Amygdala (tissue), 56 donors: ENCODE measurements at regions not wholly inside any gene's neighbourhood (a gene's known extent, or its start where the extent isn't known, plus 50 kb on each side); places are given as distances from the start of the nearest gene placed in this dataset.
A peak's percentile ranks its signal among the peaks of the same experiment; 100 is the strongest.
"Not testable (repeated sequence)": the region's sequence is repeated elsewhere in the genome, so short reads cannot be mapped to it uniquely, and the experiment has no call there.

ENCODE experiments used
- DNase-seq, 56 donors: peaks; one replicate each; lab custom pipeline; 2025; lab: John Stamatoyannopoulos, UW

DNA sequence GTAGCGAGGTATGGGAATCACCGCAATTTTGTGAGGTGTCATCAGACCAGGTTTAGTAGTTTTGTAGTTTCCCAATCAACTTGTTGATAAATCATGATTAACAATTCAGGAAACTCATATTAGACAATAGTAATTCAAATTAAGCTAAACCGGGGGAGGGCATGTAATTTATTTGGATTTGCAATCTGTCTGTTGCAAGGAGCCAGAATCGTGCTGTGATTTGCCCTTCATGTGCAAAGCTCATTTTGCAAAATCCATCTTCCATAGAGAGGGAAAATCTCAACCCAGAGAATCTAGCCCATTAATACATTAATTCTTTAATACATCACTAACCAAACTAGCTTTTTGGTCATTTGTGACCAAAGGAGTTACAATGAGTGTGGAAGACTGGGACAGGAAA is 164.7 kb upstream of the TRPM3 start:
- no peak for DNase-seq

DNA sequence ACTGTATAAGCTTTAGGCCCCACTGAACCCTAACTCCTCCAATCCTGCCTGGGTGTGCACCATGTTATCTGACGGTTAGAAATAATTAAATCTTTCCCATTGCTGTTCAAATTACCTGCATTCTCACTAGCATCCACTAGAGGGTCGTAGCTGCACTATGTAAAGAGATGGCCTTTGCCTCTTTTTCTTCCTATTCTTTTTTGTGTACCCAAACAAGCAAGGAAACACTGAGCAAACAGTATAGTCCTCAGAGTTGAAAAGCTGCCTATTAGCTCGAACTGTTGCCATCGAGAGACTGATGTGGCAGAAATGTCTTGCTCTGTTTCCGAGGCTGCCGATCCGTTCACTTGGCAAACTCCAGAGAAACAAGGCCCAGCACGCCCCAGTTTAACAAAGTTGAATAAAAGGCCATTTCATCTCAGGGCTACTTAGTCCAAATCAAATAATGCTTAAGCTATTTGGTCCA is 163.8 kb upstream of the TRPM3 start:
- peak in 51 of 56 donors; percentile 1 to 80 (median 27) for DNase-seq

DNA sequence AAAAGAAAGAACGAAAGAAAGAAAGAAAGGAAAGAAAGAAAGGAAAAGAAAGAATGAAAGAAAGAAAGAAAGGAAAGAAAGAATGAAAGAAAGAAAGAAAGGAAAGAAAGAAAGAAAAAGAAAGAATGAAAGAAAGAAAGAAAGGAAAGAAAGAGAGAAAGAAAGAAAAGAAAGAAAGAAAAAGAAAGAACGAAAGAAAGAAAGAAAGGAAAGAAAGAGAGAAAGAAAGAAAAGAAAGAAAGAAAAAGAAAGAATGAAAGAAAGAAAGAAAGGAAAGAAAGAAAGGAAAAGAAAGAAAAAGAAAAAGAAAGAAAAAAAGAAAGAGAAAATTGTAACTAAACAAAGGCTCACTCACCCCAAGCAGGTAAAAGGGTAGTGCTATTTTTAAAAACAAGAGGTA is 160.7 kb upstream of the TRPM3 start:
- DNase-seq = not testable (repeated sequence)

DNA sequence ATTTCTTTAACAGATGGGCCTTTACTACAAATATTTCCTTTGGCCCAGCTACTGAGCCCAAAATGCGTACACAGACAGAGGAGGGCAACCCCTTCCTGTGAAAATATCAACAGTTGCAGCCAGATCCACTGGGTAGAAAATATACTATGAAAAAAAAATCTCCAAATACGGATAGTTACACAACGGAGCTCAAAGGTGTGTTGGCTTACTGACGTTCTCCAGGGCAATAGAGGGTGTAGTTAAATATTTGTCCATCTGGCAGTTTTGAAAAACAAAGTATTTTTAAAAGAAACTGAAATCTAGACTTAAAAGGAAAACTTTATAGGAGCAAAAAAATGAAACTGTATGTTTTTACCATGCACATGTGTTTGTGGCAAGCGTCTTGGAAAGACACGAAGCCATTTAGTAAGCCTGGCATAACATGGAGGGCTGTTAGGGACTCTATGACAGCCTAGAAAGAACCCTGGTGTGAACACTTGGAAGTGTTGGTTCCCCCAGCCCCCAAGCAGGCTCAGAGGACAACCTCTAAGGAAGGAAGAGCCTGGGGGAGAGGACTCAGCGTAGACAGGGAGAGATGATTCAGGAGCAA is 157.8 kb upstream of the TRPM3 start:
- no peak for DNase-seq

DNA sequence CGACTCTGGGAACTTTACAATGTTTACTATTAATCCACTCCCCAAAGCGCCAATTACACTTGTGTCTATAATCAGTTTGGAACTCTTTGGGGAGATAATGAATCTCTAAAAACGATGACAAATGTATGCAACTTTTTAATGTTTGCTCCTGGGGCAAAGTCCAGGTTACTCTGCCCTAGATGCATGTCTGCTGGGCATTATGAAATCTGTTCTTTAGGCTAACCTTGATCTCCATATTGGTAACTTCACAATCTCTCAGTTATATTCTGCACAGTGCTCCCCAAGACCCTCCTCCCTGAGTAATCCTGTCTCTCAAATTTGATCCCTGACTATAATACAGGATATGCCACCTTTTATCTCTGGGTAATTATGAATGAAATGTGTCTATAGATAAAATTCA is 152.2 kb upstream of the TRPM3 start:
- no peak for DNase-seq

DNA sequence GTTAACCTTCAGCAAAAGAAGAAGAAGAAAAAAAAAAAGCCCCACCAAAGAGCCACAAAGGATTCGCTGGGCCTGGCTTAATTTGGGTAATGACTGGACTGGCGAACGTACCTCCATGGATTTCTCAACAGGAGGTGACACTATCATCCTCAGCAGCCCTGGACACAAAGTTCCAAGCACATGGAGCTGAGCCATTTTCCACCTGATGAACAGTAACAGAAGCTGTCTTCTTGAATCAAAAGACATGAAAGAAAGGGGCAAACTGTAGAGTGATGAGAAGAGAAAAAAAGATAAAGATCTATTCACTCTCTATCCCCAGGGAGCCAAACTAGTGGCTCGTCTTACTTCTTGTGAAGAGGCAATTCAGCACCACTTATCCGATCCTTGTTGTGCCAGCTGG is 150.2 kb upstream of the TRPM3 start:
- DNase-seq = no peak

DNA sequence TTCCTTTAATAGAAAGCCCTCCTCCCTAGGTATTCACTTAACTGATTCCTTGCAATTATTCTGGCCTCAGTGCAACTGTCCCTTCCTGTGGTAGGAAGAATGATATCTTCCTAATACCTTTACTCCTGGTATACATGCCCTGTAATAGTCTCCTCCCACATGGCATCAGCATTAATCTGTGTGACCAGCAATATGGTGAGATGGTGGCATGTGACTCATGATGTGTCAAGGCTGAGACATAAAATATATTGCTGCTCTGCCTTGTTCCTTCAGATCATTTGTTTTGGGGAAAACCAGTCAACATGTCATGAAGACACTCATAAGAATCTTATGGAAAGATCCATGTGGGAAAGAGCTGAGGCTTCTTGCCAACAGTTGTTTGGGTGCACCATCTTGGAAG is 149.1 kb upstream of the TRPM3 start:
- no peak for DNase-seq

DNA sequence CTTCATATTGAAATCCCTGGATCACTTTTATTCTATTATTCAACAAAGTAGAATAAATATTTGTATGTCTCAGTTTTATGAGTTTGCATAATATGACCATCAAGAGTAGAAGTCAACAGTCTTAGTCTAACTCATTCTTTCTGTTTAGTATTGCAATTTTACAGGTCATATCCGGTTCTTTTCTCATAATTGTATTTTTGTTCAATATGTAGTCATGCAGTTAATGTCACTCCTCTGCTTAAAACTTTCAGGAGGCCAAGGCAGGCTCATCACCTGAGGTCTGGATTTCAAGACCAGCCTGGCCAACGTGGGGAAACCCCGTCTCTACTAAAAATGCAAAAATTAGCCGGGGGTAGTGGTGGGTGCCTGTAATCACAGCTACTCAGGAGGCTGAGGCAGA is 148.4 kb upstream of the TRPM3 start:
- DNase-seq = no peak

DNA sequence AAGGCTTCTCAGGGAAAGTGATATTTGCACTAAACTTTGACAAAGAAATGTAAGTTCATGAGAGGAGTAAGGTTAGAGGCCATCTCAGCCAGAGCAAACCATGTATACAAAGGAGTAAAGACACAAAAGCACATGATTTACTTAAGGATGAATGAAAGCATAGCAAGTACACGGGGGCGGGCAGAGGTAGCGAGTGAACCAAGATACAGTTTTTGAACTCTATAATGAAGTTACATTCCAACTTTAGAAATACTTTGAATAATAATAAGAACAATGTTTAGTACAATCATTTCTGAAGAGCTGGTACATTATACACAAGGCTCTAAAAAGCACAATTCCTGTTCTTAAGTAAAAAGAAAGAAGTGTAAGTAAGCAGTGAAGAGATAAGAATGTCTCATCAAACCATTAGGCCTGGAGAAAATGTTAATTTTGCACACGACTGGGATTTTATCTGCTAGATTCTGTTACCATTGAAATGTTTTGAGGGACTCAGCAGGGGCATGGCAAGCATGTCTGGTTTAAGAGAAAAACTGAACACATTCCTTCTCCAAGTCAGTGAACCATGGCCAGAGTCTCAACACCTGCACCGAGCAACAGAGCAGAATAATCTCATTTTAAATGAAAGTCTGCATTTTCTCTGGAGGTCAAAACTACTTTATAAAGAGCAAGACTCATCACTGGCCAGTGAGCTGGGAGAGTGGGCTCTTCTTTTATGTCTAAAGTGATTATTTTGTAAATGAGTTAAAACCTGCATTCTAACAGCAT is 147.6 kb upstream of the TRPM3 start:
- DNase-seq = no peak

DNA sequence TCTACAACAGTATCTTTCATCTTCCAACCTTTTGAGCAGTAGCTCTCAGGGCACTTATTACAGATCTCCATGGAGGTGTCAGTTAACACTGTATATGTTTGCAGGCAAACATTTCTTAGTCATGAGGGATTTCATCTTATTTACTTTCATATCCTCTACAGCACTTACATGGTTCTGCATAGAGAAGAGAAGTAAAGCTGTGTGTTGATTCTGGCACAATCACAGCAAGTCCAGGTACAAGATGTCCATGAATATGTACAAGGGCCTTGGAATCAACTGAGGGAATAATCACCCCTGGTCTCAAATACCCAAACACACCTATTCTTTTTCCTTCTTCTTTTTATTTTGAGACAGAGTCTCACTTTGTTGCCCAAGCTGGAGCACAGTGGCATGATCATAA is 142.0 kb upstream of the TRPM3 start:
- no peak for DNase-seq

DNA sequence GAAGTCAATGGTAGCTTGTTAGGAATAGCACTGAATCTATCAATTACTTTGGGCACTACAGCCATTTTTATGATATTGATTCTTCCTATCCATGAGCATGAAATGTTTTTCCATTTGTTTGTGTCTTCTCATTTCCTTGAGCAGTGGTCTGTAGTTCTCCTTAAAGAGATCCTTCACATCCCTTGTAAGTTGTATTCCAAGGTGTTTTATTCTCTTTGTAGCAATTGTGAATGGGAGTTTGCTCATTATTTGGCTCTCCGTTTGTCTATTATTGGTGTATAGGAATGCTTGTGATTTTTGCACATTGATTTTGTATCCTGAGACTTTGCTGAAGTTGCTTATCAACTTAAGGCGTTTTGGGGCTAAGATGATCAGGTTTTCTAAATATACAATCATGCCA is 139.0 kb upstream of the TRPM3 start:
- not testable (repeated sequence) for DNase-seq

DNA sequence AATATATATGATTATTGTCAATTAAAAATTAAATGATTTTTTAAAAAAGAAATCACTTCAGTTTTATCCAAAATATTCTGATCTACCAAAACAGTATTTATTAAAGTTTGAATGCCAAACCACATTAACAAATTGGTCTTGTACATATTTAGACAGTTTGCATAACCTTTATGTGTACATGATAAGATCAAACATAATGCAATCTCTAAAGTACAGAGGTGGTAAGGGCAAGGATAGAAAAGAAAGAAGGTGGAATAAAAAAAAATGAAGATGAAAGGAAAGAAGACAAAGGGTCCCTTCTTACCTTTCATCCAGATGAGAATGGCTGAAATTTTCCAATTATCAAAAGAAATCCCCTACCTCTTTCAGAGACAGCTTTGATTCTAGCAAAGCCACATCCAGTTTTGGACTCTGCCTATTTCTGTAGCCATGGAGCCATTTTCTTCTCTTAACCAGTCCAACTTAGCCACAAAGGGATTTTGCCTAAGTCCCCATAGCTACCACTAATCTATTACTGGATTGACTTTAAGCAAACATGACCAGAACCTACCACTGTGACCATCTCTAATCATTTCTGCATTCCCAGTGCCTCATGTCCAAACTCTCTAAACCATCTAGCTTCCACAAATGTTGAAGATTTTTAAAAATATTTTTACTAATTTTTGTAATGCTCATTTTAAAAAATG is 133.3 kb upstream of the TRPM3 start:
- no peak for DNase-seq

DNA sequence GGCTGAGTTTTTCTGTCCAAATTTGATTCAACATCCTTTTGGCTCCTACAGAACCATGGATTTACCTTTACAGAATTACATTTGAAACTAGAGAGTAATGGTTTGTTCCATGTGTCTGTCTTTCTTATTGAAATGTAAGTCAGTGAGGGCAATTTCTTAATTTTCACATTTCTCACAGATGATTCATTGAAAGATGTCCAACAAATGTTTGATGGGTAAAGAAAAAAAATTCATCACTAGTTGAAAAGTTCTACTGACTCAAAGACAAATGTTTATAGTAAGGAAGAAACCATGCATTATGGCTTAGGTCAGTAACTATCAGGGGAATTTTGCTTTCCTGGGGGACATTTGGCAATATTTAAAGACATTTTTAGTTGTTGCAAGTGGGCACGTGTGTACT is 131.6 kb upstream of the TRPM3 start:
- no peak for DNase-seq

DNA sequence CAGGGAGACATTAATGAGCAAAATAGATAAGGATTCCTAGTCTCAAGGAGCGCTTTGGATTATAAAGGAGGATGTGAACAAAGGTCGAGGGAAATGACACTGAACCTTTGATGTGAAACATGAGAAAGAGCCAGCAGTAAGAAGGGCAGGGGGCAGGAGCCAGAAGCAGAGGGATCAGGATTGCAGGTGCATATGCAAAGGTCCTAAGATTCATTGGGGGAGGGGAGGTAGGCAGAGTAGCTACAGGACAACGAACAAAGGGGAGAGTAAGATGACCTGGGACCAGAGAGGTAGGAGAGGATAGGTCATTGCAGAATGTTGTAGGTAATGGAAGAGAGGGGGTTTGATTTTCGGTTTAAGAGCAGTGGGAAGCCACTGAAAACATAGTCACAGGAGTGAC is 129.2 kb upstream of the TRPM3 start:
- DNase-seq = no peak

DNA sequence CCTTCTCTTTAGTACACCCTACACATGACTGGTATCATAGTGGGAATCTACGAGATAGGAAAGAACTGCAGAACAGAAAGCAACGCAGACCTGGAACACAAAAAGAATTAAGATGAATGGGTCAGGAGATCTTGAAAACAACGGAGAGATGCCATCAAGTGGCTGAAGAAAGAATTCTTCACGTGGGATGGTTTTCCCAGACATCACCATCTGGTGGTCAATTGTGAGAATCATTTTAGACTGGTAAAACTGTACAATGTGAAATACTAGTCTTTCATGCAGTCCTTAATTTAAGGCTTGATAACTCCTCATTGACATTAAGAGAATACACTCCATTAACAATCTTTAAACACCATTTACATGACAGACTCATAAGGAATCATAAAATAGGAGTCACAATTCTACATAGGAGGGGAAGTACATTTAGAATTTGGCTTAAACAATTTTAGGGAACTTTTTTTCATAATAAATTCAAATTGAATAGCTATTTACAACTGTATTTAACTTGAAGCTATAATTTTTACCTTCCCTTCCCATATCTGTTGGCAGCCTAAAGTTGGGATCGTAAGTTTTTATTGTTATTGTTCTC is 128.4 kb upstream of the TRPM3 start:
- peak in 14 of 56 donors; percentile 0 to 39 (median 11) for DNase-seq

DNA sequence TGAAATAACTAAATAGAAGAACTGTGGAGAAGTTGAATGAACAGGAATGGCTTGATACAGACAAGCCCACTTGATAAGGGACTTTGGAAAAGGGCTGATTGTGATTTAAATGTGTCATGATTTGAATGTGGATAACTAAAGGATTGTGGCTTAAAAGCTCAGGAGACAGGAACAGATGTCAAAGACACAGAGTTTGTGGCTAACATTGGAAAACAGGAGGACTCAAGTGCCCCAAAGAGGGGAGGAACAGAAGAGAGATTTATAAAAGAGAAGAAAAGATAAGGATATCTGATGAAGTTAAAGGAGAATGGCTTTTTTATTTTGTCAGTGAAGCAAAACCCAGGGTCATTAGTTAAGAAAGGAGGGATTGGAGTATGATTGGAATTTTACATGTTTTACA is 124.2 kb upstream of the TRPM3 start:
- no peak for DNase-seq

DNA sequence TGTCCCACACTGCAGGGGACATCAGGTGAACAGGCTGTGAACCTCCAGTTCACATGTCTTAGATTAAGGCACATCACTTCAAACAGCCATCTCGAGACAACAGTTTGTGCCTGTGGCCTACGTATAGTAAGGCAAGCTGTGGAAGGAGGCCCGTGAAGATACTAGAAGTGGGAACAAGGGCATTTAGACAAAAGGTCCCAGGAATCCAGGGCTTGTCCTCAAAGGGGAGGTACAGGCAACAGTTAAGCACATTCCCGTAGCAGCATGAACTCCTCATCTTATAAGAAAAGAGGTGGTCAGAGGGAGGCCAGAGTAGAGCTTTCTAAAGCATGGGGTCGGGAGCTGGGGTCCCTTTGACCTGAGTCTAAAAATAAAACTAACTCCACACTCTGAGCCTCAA is 122.5 kb upstream of the TRPM3 start:
- no peak for DNase-seq

DNA sequence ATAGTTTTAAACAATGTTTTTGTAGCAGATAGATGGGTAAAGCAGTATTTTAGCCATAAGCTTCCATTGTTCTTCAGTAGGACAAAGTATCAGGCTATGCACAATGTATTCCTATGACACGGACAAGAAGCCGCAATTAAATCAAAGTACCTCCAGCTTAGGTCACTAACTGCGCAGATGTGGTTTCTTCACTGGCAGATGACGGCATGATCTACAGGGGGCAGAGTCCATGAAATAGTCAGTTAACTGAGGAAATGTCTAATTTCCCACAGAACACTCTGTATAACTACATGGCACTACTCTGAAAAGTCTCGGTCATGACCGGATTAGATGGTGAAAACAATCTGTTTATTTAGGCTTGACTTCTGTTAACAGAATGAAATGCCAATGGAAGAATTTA is 120.7 kb upstream of the TRPM3 start:
- no peak for DNase-seq

DNA sequence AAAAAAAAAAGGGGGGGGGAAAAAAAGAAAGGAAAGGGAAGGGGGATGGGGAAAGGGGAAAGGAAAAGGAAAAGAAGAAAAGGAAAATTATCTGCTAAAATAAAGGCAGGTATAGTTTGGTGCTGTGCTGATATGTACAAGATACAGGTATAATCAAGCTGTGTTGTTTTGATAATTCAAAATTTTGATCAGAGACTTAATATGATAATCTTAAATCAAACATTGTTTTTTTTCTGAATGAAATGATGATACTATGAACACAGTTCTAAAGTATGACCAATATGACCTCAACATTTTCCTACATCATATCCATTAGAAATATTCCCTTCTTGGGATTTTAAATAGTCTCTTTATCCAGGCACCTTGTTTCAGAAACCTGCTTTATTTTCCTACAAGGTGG is 115.6 kb upstream of the TRPM3 start:
- DNase-seq = no peak

DNA sequence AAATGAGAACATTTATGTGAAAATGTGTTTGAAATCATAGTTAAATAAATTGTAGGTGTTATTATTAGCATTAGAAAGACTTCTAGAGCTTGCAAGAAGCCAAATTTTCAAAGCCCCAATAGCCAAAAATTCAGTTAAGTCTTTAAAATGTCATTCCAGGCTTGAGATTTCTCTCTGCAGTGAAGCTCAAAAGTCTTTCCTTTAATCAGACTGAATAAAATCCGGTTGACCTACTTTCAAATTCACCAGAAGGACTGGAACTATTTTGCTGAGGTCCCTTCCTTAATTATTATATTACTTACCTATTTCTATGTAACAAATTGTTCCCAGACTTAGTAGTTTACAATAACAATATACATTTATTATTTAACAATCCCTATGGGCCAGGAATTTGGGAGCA is 112.2 kb upstream of the TRPM3 start:
- no peak for DNase-seq

DNA sequence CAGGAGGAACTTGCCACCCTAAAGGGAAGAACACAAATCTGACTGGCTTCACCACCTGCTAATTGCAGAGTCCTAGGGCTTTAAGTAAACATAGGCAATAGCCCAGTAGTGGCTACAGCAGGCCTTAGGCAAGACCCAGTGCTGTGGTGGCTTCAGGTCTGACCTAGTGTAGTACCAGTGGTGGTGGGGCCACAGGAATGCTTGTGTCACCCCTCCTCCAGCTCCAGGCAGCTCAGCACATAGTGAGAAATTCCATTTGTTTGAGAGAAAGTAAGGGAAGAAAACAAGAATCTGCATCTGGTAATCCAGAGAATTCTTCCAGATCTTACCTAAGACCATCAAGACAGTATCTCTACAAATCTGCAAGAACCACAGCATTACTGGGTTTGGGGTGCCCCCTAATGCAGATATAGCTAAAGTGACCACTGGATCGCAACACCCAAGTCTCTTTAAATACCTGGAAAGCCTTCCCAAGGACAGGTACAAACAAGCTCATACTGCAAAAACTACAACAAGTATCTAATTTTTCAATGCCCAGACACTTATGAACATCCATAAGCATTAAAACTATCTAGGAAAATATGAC is 102.6 kb upstream of the TRPM3 start:
- DNase-seq = no peak
